ENCODE measurements at regions not wholly inside any gene's neighbourhood (a gene's known extent, or its start where the extent isn't known, plus 50 kb on each side); places are given as distances from the start of the nearest gene placed in this dataset.

GRCh38 chr20:11355345-11355744, 562.3 kb upstream of the BTBD3 start:
- no peak for TF ChIP-seq CTCF (IDR thresholded peaks at IDR 0.05)
- TF ChIP-seq GATA2 (CRISPR knock-in tag; IDR thresholded peaks at IDR 0.05) = no peak
- no peak for TF ChIP-seq RFX5 (IDR thresholded peaks at IDR 0.05; ENCODE audit: low read length)
- no peak for TF ChIP-seq EP300 (IDR thresholded peaks at IDR 0.05; ENCODE audit: borderline replicate concordance in 1 of 2, low read depth in 1 of 2, low read length in 1 of 2)
- TF ChIP-seq EZH2phosphoT487 (IDR thresholded peaks at IDR 0.05; ENCODE audit: borderline replicate concordance, low read depth) = no peak
- no peak for TF ChIP-seq FOXJ3 (CRISPR knock-in tag; IDR thresholded peaks at IDR 0.05)
- no peak for TF ChIP-seq YY1 (IDR thresholded peaks at IDR 0.05; ENCODE audit: low read depth)
- no peak for TF ChIP-seq ZBTB33 (IDR thresholded peaks at IDR 0.05; ENCODE audit: borderline replicate concordance, low read depth)
- TF ChIP-seq RAD21 (IDR thresholded peaks at IDR 0.05; ENCODE audit: low read length) = no peak
- no peak for TF ChIP-seq REST (IDR thresholded peaks at IDR 0.05; ENCODE audit: low read depth, low read length)
- no peak for TF ChIP-seq MAX (IDR thresholded peaks at IDR 0.05; ENCODE audit: low read depth)
